K562 (cell line): ENCODE measurements at regions not wholly inside any gene's neighbourhood (a gene's known extent, or its start where the extent isn't known, plus 50 kb on each side); places are given as distances from the start of the nearest gene placed in this dataset.

ENCODE experiments used
- ATAC-seq: fragments of 200-7000 bp; cut with Tn5 transposase; 3 replicates; pipeline ENCODE4 v1.9.1; 2020; ENCODE audit warnings: moderate library complexity
- BruUV-seq: library from RNA; stranded (reverse); fragments of 400-500 nt; replicated peaks from 2 replicates; lab custom pipeline; 2021; lab: Mats Ljungman, UMichigan
- CTCF ChIA-PET: fragments of 300-600 bp; formaldehyde crosslinking; extraction: SDS; loops from one replicate; lab custom pipeline; 2021; ENCODE audit warnings: low intra/inter-chr PET ratio; lab: Yijun Ruan, JAX
- POLR2A ChIA-PET: fragments of 300-600, 350-650 bp; sonication (Branson Sonifier 250); formaldehyde crosslinking; extraction: SDS; loops from one replicate; lab custom pipeline; 2021; ENCODE audit warnings: antibody characterized with exemption, inconsistent platforms; lab: Yijun Ruan, JAX
- DNase-seq, 4 experiments: peaks; one replicate each; pipeline versions ENCODE4 v3.0.0 to v3.0.0-alpha.2; 2011 to 2018; ENCODE audit warnings: low spot score in 3 of 4, mixed read lengths in 3 of 4; ENCODE audit errors: extremely low read depth in 1 of 4
- FAIRE-seq: peaks from 2 replicates; lab custom pipeline; 2011; peaks lifted over from hg19 to GRCh38; lab: Jason Lieb, UNC
- H2AFZ ChIP-seq: 2 replicates; pipeline ENCODE4 v1.6.0; 2011; ENCODE audit warnings: low read depth, low read length, control low read depth, inconsistent platforms
- H3K27ac ChIP-seq: fragments of 200-600 bp; 3 replicates; pipeline ENCODE4 v1.8.0; 2011; ENCODE audit warnings: low read depth, mild to moderate bottlenecking, control low read depth, inconsistent platforms, low read length, moderate library complexity, mixed read lengths; ENCODE audit errors: extremely low read depth
- H3K27me3 ChIP-seq, 2 experiments: fragments of 300-600 bp in 1 of 2; 2 replicates in 1 of 2; 3 replicates in 1 of 2; pipeline versions ENCODE4 v1.6.0 to v1.8.0; 2011; ENCODE audit warnings: inconsistent platforms in 2 of 2, low read length in 2 of 2, mild to moderate bottlenecking in 1 of 2, mixed read lengths in 1 of 2, moderate library complexity in 1 of 2; ENCODE audit not compliant: control insufficient read depth in 2 of 2, insufficient read depth in 2 of 2
- H3K36me3 ChIP-seq: fragments of 300-600 bp; 3 replicates; pipeline ENCODE4 v1.8.0; 2011; ENCODE audit warnings: mild to moderate bottlenecking, low read length, inconsistent platforms; ENCODE audit not compliant: control insufficient read depth, insufficient read depth
- H3K4me1 ChIP-seq, 2 experiments: fragments of 200-600 bp in 1 of 2; replicated peaks in 1 of 2; 2 replicates in 1 of 2; 3 replicates in 1 of 2; pipeline versions ENCODE4 v1.5.1 to v1.8.0; 2011; ENCODE audit warnings: inconsistent platforms in 2 of 2, low read length in 2 of 2, mild to moderate bottlenecking in 1 of 2, mixed read lengths in 1 of 2, moderate library complexity in 1 of 2; ENCODE audit not compliant: control insufficient read depth in 2 of 2, insufficient read depth in 2 of 2
- H3K4me2 ChIP-seq: 2 replicates; pipeline ENCODE4 v1.6.1; 2011; ENCODE audit warnings: low read length, control low read depth, inconsistent platforms, mixed read lengths; ENCODE audit not compliant: insufficient read depth
- H3K4me3 ChIP-seq: fragments of 200-600 bp; sonication (generic), shearing (Covaris generic); 2 replicates; pipeline ENCODE4 v1.5.1; 2016; ENCODE audit warnings: control low read depth, inconsistent platforms
- H3K79me2 ChIP-seq: fragments of 200-600 bp; 3 replicates; pipeline ENCODE4 v1.8.0; 2011; ENCODE audit warnings: low read length, inconsistent platforms; ENCODE audit not compliant: control insufficient read depth, insufficient read depth
- H3K9ac ChIP-seq, 2 experiments: 2 replicates each; pipeline versions ENCODE4 v1.6.0 to v1.6.1; 2011; ENCODE audit warnings: low read depth in 2 of 2, low read length in 2 of 2, control low read depth in 1 of 2, inconsistent platforms in 1 of 2, mild to moderate bottlenecking in 1 of 2, mixed read lengths in 1 of 2; ENCODE audit not compliant: insufficient read depth in 1 of 2
- H3K9me1 ChIP-seq: one replicate; pipeline ENCODE4 v1.6.0; 2011; ENCODE audit warnings: inconsistent platforms, mild to moderate bottlenecking, low read length, moderate library complexity; ENCODE audit not compliant: control insufficient read depth, insufficient read depth
- H3K9me3 ChIP-seq: replicated peaks from 2 replicates; pipeline ENCODE4 v1.5.1; 2011; ENCODE audit warnings: low read depth, low read length, inconsistent platforms; ENCODE audit not compliant: control insufficient read depth, insufficient read depth
- H4K20me1 ChIP-seq: replicated peaks from 2 replicates; pipeline ENCODE4 v1.6.1; 2011; ENCODE audit warnings: low read length, inconsistent platforms, mixed read lengths; ENCODE audit not compliant: control insufficient read depth, insufficient read depth
- ARID1B ChIP-seq: fragments of 450-650 bp; IDR thresholded peaks from 2 replicates; pipeline ENCODE4 v1.6.1; 2016; ENCODE audit warnings: antibody characterized with exemption, mild to moderate bottlenecking, inconsistent platforms
- E2F8 ChIP-seq: fragments of 450-650 bp; IDR thresholded peaks from 2 replicates; pipeline ENCODE4 v1.7.1; 2018; ENCODE audit warnings: mild to moderate bottlenecking, low read depth; ENCODE audit not compliant: partially characterized antibody
- ETS2 ChIP-seq: IDR thresholded peaks from 2 replicates; pipeline ENCODE4 v1.6.1; 2016; ENCODE audit warnings: borderline replicate concordance, missing genetic modification characterization, mild to moderate bottlenecking, moderate library complexity, missing compliant biosample characterization; ENCODE audit not compliant: poor library complexity, severe bottlenecking
- MEF2A ChIP-seq: IDR thresholded peaks from 2 replicates; pipeline ENCODE4 v1.6.1; 2011; ENCODE audit warnings: low read depth, mild to moderate bottlenecking, low read length, moderate library complexity; ENCODE audit not compliant: control insufficient read depth
- NCOA4 ChIP-seq: fragments of 450-650 bp; IDR thresholded peaks from 2 replicates; pipeline ENCODE4 v1.6.1; 2018; ENCODE audit warnings: mild to moderate bottlenecking; ENCODE audit not compliant: partially characterized antibody
- REST ChIP-seq, 2 experiments: fragments of 450-650 bp; formaldehyde crosslinking in 1 of 2; IDR thresholded peaks; 2 replicates each; pipeline versions ENCODE4 v1.4.0 to v1.6.1; 2014 to 2020; ENCODE audit warnings: mild to moderate bottlenecking in 2 of 2, borderline replicate concordance in 1 of 2, low read depth in 1 of 2
- TAL1 ChIP-seq: fragments of 450-650 bp; IDR thresholded peaks from 2 replicates; pipeline ENCODE4 v1.6.1; 2016; ENCODE audit warnings: mild to moderate bottlenecking
- WHSC1 ChIP-seq: IDR thresholded peaks from one replicate; pipeline ENCODE4 v1.6.1; 2012; ENCODE audit warnings: low read length, control low read depth, inconsistent platforms
- ZEB2 ChIP-seq: fragments of 450-650 bp; IDR thresholded peaks from 2 replicates; pipeline ENCODE4 v1.6.1; 2016
- ZNF586 ChIP-seq: fragments of 450-650 bp; formaldehyde crosslinking; conservative IDR thresholded peaks from 2 replicates; pipeline ENCODE4 v1.4.0; 2020; ENCODE audit warnings: mild to moderate bottlenecking, moderate library complexity
- WGBS: fragments of 100-300 bp; shearing (Covaris generic); methylation state at CpG from one replicate; pipeline ENCODE4 v1.1.6; 2016; ENCODE audit warnings: low coverage, mixed read lengths; ENCODE audit not compliant: insufficient coverage; ENCODE audit errors: missing lambda C conversion rate; 5-methylcytosine and 5-hydroxymethylcytosine counted together
- in situ Hi-C: fragments of 300-500 bp; cut with MboI; formaldehyde crosslinking; loops from 4 replicates; pipeline ENCODE4 v1.15.0; 2018; ENCODE audit warnings: inconsistent platforms, mixed read lengths
- intact Hi-C: fragments of 100-400 bp; cut with micrococcal nuclease; formaldehyde crosslinking; loops from 2 replicates; pipeline ENCODE4 v1.14.2; 2022

- 0% methylated on average over 1 of the region's 1 CpG for WGBS
- H3K9me3 ChIP-seq: no peaks in the 10 kb centered on the region
- BruUV-seq: no TSS peak
- no peaks in the 10 kb centered on the region for H3K36me3 ChIP-seq
- H3K9me1 ChIP-seq: no peaks in the 10 kb centered on the region
- H3K4me2 ChIP-seq: no peak overlapping the region
- no peak for ATAC-seq
- no peaks in the 10 kb centered on the region for H3K79me2 ChIP-seq
- no peak overlapping the region for H3K27ac ChIP-seq
- ChIA-PET POLR2A (no interaction called here), CTCF (no interaction called here)
- no peak for FAIRE-seq
- no peak overlapping the region for H3K9ac ChIP-seq
- no peak overlapping the region for H2AFZ ChIP-seq
- H3K27me3 ChIP-seq: no peaks in the 10 kb centered on the region
- no peaks in the 10 kb centered on the region for H4K20me1 ChIP-seq
- H3K4me1 ChIP-seq: no peaks in the 10 kb centered on the region
- in situ Hi-C loops (no loop called here), intact Hi-C loops (no loop called here)
- H3K4me3 ChIP-seq: no peak overlapping the region
- no peak for DNase-seq
- TF ChIP-seq ZEB2: no peak
- TF ChIP-seq E2F8: no peak
- TF ChIP-seq ETS2 (tag): no peak
- no peak for TF ChIP-seq REST (IDR thresholded peaks at IDR 0.05; ENCODE audit: borderline replicate concordance)
- TF ChIP-seq REST (CRISPR knock-in tag; IDR thresholded peaks at IDR 0.05; ENCODE audit: low read depth): no peak
- no peak for TF ChIP-seq NCOA4
- TF ChIP-seq ZNF586 (CRISPR knock-in tag): no peak
- no peak for TF ChIP-seq WHSC1
- TF ChIP-seq ARID1B: no peak
- TF ChIP-seq MEF2A: no peak
- TF ChIP-seq TAL1: no peak
Observed at GRCh38 chr4:125624951-125625350, 310.2 kb downstream of the FAT4 start.
